SK-N-SH (cell line): ENCODE measurements at regions not wholly inside any gene's neighbourhood (a gene's known extent, or its start where the extent isn't known, plus 50 kb on each side); places are given as distances from the start of the nearest gene placed in this dataset.

Experiments
- CHD2 ChIP-seq: fragments of 150-350 bp; IDR thresholded peaks from 2 replicates; pipeline ENCODE4 v1.6.1; 2018; ENCODE audit warnings: low read length; ENCODE audit not compliant: partially characterized antibody
- EZH2phosphoT487 ChIP-seq: fragments of 200-600 bp; sonication (generic); IDR thresholded peaks from 2 replicates; pipeline ENCODE4 v1.6.1; 2017; ENCODE audit warnings: low read depth, mixed run types, mild to moderate bottlenecking, antibody characterized with exemption, moderate library complexity, borderline replicate concordance

- TF ChIP-seq CHD2 (no peak), EZH2phosphoT487 (no peak)
These were observed 262.1 kb downstream of the LPIN1 start for GRCh38 chr2:12008425-12009061.
